ENCODE measurements at regions not wholly inside any gene's neighbourhood (a gene's known extent, or its start where the extent isn't known, plus 50 kb on each side); places are given as distances from the start of the nearest gene placed in this dataset.

DNA sequence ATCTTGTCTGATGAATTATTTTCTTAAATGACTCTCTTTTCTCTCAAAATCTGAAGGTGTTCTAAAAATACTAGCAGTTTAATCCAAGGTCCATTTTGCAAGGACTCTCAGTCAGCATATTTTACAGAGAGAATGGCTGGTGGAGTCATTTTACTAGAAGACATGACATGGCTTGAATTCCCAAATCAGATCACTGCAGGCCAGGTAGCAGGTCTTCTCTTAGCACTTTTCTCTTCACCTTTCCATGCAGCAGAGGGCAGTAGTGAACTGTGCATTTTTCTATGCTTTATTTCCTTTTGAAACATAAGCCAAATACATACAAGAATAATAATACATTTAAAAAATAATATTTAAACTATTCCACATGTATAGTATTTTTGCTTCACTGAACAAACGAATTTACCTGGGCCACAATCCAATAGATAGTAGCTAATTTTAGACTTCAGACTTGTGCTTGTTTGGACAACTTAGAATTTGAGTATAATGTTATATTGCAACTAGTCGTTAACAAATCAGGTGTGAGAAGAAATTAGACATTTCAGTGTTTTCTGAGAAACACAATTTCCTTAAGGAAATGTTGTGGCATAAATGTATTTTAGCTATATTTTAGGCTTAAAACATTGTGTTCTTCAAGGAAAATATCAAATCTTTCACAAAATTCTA lies 289.4 kb upstream of the DAB2 start:
- TF ChIP-seq, protein P1, sequence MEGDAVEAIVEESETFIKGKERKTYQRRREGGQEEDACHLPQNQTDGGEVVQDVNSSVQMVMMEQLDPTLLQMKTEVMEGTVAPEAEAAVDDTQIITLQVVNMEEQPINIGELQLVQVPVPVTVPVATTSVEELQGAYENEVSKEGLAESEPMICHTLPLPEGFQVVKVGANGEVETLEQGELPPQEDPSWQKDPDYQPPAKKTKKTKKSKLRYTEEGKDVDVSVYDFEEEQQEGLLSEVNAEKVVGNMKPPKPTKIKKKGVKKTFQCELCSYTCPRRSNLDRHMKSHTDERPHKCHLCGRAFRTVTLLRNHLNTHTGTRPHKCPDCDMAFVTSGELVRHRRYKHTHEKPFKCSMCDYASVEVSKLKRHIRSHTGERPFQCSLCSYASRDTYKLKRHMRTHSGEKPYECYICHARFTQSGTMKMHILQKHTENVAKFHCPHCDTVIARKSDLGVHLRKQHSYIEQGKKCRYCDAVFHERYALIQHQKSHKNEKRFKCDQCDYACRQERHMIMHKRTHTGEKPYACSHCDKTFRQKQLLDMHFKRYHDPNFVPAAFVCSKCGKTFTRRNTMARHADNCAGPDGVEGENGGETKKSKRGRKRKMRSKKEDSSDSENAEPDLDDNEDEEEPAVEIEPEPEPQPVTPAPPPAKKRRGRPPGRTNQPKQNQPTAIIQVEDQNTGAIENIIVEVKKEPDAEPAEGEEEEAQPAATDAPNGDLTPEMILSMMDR (IDR thresholded peaks at IDR 0.05; ENCODE audit: insufficient read depth, low read depth, low read length) = peak; percentile 77
- peak; percentile 78 for DNase-seq (ENCODE audit: low read depth)
- no peak overlapping the region for H3K4me3 ChIP-seq (ENCODE audit: low read depth, low read length)

DNA sequence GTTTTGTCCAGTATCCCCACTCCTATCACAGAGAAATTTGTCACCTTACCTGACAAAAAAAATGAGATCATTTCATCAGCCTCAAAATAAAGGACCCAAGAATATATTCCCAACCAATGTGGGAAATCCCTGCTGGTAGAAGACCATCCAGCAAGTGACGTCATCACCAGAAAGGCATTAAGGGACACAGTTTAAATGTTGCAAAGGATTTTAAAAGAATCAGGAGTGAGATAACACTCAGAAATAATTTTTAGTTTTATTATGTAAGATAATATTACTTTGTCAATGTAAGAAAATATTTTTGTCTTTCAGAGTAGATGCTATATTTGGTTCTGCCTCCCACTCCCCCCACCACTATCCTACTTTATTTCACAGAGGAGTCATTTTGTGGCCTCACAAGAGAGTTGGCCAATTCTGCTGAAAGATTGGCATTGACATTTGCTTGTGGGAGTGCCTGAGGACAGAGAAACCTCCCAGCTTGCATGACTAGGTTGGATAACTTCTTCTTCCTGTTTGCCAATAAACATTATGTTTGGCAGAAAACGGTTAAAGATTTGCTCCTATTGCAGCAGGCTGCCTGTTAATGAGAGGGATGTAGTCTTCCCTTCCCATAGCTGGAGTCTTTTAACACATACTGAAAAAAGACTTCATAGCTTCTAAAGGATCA lies 288.6 kb upstream of the DAB2 start:
- DNase-seq (ENCODE audit: low read depth) = peak; percentile 26
- TF ChIP-seq, protein P1 (IDR thresholded peaks at IDR 0.05; ENCODE audit: insufficient read depth, low read depth, low read length) = no peak
- no peak overlapping the region for H3K4me3 ChIP-seq (ENCODE audit: low read depth, low read length)

DNA sequence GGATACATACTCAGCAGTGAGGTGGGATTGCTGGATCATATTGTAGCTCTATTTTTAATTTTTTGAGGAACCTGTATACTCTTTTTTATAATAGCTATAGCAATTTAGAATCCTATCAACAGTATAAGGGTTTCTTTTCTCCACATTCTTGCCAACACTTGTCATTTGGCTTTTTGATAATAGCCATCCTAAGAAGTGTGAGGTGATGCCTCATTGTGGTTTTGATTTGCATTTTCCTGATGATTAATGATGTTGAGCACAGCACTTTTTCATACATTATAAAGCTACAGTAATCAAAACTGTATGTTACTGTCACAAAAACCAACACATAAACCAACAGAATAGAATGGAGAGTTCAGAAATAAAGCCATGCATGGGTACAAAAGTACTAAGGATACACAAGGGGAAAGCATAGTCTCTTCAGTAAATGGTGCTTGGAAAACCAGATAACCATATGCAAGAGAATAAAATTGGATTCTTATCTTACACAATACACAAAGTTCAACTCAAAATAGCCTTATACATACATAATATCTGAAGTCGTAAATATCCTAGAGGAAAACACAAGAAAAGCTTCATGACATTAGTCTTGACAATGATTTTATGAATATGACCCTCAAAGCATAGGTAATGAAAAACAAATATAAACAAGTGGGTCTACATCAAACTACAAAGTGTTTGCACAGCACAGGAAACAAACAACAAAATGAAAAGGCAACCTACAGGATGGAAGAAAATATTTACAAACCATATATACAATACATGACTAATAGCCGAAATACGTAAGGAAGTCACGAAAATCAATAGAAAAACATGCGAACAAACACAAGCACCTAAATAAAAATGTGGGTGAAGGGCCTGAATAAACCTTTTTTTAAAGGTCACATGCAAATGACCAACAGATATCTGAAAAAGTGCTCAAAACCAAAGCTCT lies 287.8 kb upstream of the DAB2 start:
- H3K4me3 ChIP-seq (ENCODE audit: low read depth, low read length) = no peak overlapping the region
- TF ChIP-seq, protein P1 (IDR thresholded peaks at IDR 0.05; ENCODE audit: insufficient read depth, low read depth, low read length) = no peak
- DNase-seq (ENCODE audit: low read depth) = no peak

DNA sequence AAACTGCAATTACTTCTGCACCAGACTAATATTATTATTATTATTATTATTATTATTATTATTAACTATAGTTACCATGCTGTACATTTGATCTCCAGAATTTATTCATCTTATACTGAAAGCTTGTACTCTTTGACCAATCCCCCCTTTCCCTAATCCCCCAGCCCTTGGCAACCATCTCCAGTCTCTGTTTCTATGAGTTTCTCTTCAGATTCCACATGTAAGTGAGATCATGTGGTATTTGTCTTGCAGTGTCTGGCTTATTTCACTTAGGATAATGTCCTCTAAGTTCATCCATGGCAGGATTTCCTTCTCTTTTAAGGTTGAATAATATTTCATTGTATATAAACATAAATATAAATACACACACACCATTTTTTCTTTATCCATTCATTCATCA lies 287.0 kb upstream of the DAB2 start:
- TF ChIP-seq, protein P1 (IDR thresholded peaks at IDR 0.05; ENCODE audit: insufficient read depth, low read depth, low read length) = no peak
- H3K4me3 ChIP-seq (ENCODE audit: low read depth, low read length) = no peak overlapping the region
- peak; percentile 7 for DNase-seq (ENCODE audit: low read depth)

DNA sequence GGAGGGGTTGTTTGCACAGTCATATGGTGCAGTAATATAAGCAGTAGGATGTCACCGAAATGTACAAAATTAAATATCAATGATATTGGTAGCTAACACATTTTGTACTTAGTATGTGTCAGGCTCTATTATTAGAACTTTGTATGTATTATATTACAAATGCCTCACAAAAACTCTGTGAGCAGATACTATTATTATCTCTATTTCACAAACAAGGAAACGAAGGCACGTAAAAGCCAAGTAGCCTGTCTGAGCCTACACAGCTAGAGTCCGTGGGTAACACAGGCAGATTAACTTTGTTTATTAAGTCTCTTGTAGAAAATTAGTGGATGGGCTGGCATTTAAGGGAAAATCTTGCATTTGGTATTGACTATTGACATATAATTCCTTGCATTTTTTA lies 284.3 kb upstream of the DAB2 start:
- TF ChIP-seq, protein P1 (IDR thresholded peaks at IDR 0.05; ENCODE audit: insufficient read depth, low read depth, low read length) = no peak
- H3K4me3 ChIP-seq (ENCODE audit: low read depth, low read length) = no peak overlapping the region
- no peak for DNase-seq (ENCODE audit: low read depth)

DNA sequence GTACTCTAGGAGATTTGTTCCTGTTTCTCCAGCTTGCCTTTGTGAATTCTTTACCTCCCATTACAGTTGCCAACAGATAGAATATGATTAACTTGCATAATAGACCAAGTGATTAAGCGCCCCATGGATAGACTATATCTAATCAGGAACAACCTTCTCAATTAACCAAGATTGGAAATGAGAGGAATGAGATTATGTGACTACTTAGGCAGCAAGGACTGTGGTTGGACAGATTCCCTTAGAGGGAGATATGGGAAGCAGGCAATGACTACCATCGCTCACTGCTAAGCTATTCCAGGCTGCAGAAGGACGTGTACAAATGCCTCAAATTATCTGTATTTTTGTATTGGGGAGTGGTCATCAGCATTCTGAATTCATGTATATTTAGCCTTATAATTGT lies 278.1 kb upstream of the DAB2 start:
- no peak for DNase-seq (ENCODE audit: low read depth)
- TF ChIP-seq, protein P1 (IDR thresholded peaks at IDR 0.05; ENCODE audit: insufficient read depth, low read depth, low read length) = no peak
- H3K4me3 ChIP-seq (ENCODE audit: low read depth, low read length) = no peak overlapping the region
